ENCODE measurements at regions not wholly inside any gene's neighbourhood (a gene's known extent, or its start where the extent isn't known, plus 50 kb on each side); places are given as distances from the start of the nearest gene placed in this dataset.
"Not testable (repeated sequence)": the region's sequence is repeated elsewhere in the genome, so short reads cannot be mapped to it uniquely, and the experiment has no call there.

DNA sequence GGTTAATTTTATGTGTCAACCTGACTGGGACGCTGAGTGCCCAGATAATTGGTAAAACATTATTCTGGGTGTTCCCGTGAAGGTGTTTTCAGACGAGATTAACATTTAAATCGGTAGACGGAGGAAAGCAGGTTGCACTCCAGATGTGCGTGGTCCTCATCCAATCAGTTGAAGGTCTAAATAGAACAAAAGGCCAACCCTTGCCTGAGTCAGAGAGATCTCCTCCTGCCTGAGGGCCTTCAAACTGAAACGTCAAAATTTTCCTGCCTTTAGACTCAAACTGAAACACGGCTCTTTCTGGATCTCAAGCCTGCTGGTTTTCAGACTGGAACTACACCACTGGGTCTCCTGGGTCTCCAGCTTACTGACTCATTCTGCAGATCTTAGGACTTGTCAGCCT, 70.9 kb downstream of the NPIPA5 start:
- H3K27ac ChIP-seq (ENCODE audit: low read depth, low read length); H3K4me3 Mint-ChIP-seq; intact Hi-C loops (cut with micrococcal nuclease); H3K36me3 ChIP-seq (ENCODE audit: control insufficient read depth in 2 of 3, insufficient read depth in 3 of 3, low read length in 3 of 3); H3K27me3 ChIP-seq (ENCODE audit: control insufficient read depth in 2 of 2, insufficient read depth in 2 of 2, low read length in 2 of 2); POLR2A ChIA-PET; H3K9me3 ChIP-seq (ENCODE audit: control insufficient read depth in 2 of 3, low read length in 3 of 3); H3K4me3 ChIP-seq (ENCODE audit: low read length); DNase-seq; ATAC-seq; H3K36me3 Mint-ChIP-seq; CTCF ChIA-PET; H3K4me1 Mint-ChIP-seq; H3K27ac Mint-ChIP-seq; H3K4me1 ChIP-seq (ENCODE audit: control insufficient read depth in 2 of 2, insufficient read depth in 2 of 2, low read length in 2 of 2): not testable (repeated sequence)
- Mint-ChIP-seq H3K9me3 (peaks cover 0 to 16% (median 4%) of the 10 kb centered on the region in 11 donors), H3K27me3 (peaks cover 2 to 16% (median 8%) of the 10 kb centered on the region in 5 donors)

DNA sequence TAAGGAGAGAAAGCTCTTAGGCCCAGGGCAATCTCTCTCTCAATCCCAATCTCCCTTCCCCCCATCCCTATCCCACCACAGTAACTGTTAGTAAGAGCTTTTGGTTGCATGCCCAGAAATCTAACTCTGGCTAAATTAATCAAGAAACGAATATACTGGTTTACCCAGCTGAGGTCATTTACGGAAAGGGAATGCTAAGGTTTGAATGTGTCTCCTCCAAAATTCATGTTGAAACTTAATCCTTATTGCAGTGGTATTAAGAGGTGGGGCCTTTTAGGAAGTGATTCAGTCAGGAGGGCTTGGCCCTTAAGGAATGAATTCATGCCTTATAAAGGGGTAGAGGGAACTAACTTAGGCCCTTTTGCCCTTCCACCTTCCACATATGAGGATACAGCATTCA, 72.2 kb downstream of the NPIPA5 start:
- H3K4me3 ChIP-seq (ENCODE audit: low read length); H3K27me3 Mint-ChIP-seq; CTCF ChIA-PET; H3K9me3 ChIP-seq (ENCODE audit: control insufficient read depth in 2 of 3, low read length in 3 of 3); H3K4me1 Mint-ChIP-seq; DNase-seq; H3K4me1 ChIP-seq (ENCODE audit: control insufficient read depth in 2 of 2, insufficient read depth in 2 of 2, low read length in 2 of 2); H3K9me3 Mint-ChIP-seq; H3K36me3 Mint-ChIP-seq; H3K27ac ChIP-seq (ENCODE audit: low read depth, low read length); H3K27ac Mint-ChIP-seq; ATAC-seq; H3K36me3 ChIP-seq (ENCODE audit: control insufficient read depth in 2 of 3, insufficient read depth in 3 of 3, low read length in 3 of 3); H3K4me3 Mint-ChIP-seq; H3K27me3 ChIP-seq (ENCODE audit: control insufficient read depth in 2 of 2, insufficient read depth in 2 of 2, low read length in 2 of 2); POLR2A ChIA-PET; intact Hi-C loops (cut with micrococcal nuclease): not testable (repeated sequence)

DNA sequence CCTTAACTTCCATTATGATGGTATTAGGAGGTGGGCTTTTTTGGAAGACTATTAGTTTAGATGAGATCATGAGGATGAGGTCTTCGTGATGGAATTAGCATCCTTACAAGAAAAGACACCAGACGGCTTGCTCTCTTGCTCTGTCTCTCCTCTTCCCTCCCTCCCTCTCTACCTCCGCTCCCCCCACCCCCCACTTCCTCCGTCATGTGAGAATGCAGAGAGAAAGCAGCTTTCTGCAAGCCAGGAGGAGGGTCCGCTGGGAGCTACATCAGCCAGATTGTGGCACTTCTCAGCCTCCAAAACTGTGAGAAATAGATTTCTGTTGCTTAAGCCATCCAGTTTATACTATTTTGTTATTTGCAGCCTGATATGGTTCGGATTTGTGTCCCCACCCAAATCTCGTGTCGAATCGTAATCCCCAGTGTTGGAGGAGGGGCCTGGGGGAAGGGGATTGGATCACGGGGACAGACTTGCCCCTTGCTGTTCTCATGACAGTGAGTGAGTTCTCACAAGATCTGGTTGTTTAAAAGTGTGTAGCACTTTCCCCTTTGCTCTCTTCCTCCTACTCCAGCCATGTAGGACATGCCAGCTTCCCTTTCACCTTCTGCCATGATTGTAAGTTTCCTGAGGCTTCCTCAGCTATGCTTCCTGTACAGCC, 74.3 kb downstream of the NPIPA5 start:
- H3K4me1 Mint-ChIP-seq; H3K36me3 ChIP-seq (ENCODE audit: control insufficient read depth in 2 of 3, insufficient read depth in 3 of 3, low read length in 3 of 3); H3K9me3 ChIP-seq (ENCODE audit: control insufficient read depth in 2 of 3, low read length in 3 of 3); POLR2A ChIA-PET; H3K4me3 Mint-ChIP-seq; H3K27ac Mint-ChIP-seq; H3K36me3 Mint-ChIP-seq; H3K27ac ChIP-seq (ENCODE audit: low read depth, low read length); H3K4me3 ChIP-seq (ENCODE audit: low read length); CTCF ChIA-PET; H3K9me3 Mint-ChIP-seq; DNase-seq; intact Hi-C loops (cut with micrococcal nuclease); H3K27me3 ChIP-seq (ENCODE audit: control insufficient read depth in 2 of 2, insufficient read depth in 2 of 2, low read length in 2 of 2); ATAC-seq; H3K27me3 Mint-ChIP-seq; H3K4me1 ChIP-seq (ENCODE audit: control insufficient read depth in 2 of 2, insufficient read depth in 2 of 2, low read length in 2 of 2): not testable (repeated sequence)

DNA sequence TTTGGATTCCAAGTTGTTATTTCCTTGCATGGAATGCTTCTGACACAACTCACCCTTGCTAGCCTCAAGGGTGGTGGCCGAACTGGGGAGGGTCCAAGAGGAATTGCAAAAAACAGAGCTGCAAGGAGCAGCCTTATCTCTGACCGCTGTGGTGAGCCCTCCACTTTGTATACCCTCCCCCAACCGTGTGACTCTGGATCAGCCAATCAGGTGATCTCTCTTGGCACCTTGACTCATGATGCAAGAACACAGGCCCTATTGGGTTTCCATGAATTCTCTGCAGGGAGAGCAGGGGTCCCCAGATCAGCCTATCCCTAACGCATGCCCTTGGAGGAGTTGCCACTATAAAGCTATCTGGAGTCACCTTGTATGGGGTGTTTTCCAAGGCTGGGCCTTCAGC, 81.0 kb downstream of the NPIPA5 start:
- H3K4me1 ChIP-seq (ENCODE audit: control insufficient read depth in 2 of 2, insufficient read depth in 2 of 2, low read length in 2 of 2); H3K27me3 Mint-ChIP-seq; H3K27ac Mint-ChIP-seq; H3K4me3 ChIP-seq (ENCODE audit: low read length); H3K27me3 ChIP-seq (ENCODE audit: control insufficient read depth in 2 of 2, insufficient read depth in 2 of 2, low read length in 2 of 2); H3K36me3 ChIP-seq (ENCODE audit: control insufficient read depth in 2 of 3, insufficient read depth in 3 of 3, low read length in 3 of 3); H3K27ac ChIP-seq (ENCODE audit: low read depth, low read length); ATAC-seq; H3K9me3 ChIP-seq (ENCODE audit: control insufficient read depth in 2 of 3, low read length in 3 of 3); intact Hi-C loops (cut with micrococcal nuclease); CTCF ChIA-PET; H3K9me3 Mint-ChIP-seq; H3K36me3 Mint-ChIP-seq; H3K4me1 Mint-ChIP-seq; DNase-seq; H3K4me3 Mint-ChIP-seq; POLR2A ChIA-PET: not testable (repeated sequence)

DNA sequence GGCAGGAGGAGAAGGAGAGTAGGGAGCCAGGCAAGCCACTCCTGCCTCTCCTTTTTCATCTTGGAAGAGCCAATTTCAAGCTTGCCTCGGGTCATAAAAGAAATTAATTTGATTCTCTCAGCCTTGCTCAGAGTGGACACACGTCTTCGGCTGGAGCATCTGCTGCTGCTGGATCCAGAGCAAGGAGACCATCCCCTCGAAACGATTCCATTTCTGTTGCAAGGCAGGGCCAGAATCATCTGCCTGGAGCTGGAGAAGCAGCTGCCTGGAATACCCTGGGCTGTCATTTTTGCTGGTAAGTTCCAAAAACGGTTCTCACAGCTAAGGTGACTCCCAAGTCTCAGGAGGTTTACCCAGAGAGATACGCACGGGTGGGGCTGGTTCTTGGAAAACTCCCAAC, 103.3 kb downstream of the NPIPA5 start:
- H3K4me1 Mint-ChIP-seq; H3K4me3 Mint-ChIP-seq; H3K9me3 Mint-ChIP-seq; intact Hi-C loops (cut with micrococcal nuclease); CTCF ChIA-PET; H3K36me3 ChIP-seq (ENCODE audit: control insufficient read depth in 2 of 3, insufficient read depth in 3 of 3, low read length in 3 of 3); H3K27ac Mint-ChIP-seq; DNase-seq; H3K4me1 ChIP-seq (ENCODE audit: control insufficient read depth in 2 of 2, insufficient read depth in 2 of 2, low read length in 2 of 2); H3K9me3 ChIP-seq (ENCODE audit: control insufficient read depth in 2 of 3, low read length in 3 of 3); H3K27ac ChIP-seq (ENCODE audit: low read depth, low read length); H3K4me3 ChIP-seq (ENCODE audit: low read length); POLR2A ChIA-PET; H3K27me3 ChIP-seq (ENCODE audit: control insufficient read depth in 2 of 2, insufficient read depth in 2 of 2, low read length in 2 of 2); H3K36me3 Mint-ChIP-seq; H3K27me3 Mint-ChIP-seq; ATAC-seq: not testable (repeated sequence)

DNA sequence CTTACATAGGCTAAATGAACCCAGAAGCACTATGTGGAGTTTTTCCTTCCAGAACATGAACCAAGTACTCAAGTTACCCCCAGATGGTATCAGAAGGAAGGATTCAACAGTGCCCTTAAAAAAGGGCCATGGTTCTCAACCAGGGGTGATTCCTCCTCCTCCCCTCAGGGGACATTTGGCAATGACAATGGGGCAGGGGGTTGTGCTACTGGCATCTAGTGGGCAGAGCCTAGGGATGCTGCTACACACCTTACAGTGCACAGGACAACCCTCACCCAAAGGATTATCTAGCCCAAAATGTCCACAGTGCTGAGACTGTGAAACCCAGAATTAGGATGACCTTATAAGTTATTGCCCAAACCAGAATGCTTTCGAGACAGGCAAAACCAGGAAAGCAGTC, 104.1 kb downstream of the NPIPA5 start:
- H3K36me3 Mint-ChIP-seq; H3K4me3 Mint-ChIP-seq; POLR2A ChIA-PET; H3K4me1 Mint-ChIP-seq; DNase-seq; H3K36me3 ChIP-seq (ENCODE audit: control insufficient read depth in 2 of 3, insufficient read depth in 3 of 3, low read length in 3 of 3); H3K9me3 Mint-ChIP-seq; H3K27me3 Mint-ChIP-seq; H3K9me3 ChIP-seq (ENCODE audit: control insufficient read depth in 2 of 3, low read length in 3 of 3); H3K27ac ChIP-seq (ENCODE audit: low read depth, low read length); ATAC-seq; H3K27me3 ChIP-seq (ENCODE audit: control insufficient read depth in 2 of 2, insufficient read depth in 2 of 2, low read length in 2 of 2); CTCF ChIA-PET; H3K4me1 ChIP-seq (ENCODE audit: control insufficient read depth in 2 of 2, insufficient read depth in 2 of 2, low read length in 2 of 2); intact Hi-C loops (cut with micrococcal nuclease); H3K4me3 ChIP-seq (ENCODE audit: low read length); H3K27ac Mint-ChIP-seq: not testable (repeated sequence)

DNA sequence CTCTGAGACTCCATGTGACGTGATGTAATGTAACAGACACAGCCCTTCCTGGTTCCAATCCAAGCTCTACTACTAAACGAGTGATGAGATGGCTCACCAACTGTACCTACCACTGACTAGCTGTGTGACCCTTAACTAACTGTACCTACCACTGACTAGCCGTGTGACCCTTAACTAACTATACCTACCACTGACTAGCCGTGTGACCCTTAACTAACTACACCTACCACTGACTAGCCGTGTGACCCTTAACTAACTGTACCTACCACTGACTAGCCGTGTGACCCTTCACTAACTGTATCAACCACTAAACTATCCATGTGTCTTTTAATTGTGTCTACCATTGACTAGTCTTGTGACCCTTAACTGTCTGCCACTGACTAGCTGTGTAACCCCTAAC, 111.2 kb downstream of the NPIPA5 start:
- H3K9me3 Mint-ChIP-seq; CTCF ChIA-PET; H3K4me1 Mint-ChIP-seq; POLR2A ChIA-PET; H3K36me3 Mint-ChIP-seq; H3K27ac ChIP-seq (ENCODE audit: low read depth, low read length); H3K27ac Mint-ChIP-seq; H3K27me3 ChIP-seq (ENCODE audit: control insufficient read depth in 2 of 2, insufficient read depth in 2 of 2, low read length in 2 of 2); H3K4me3 ChIP-seq (ENCODE audit: low read length); intact Hi-C loops (cut with micrococcal nuclease); H3K9me3 ChIP-seq (ENCODE audit: control insufficient read depth in 2 of 3, low read length in 3 of 3); H3K4me3 Mint-ChIP-seq; ATAC-seq; H3K4me1 ChIP-seq (ENCODE audit: control insufficient read depth in 2 of 2, insufficient read depth in 2 of 2, low read length in 2 of 2); H3K36me3 ChIP-seq (ENCODE audit: control insufficient read depth in 2 of 3, insufficient read depth in 3 of 3, low read length in 3 of 3); H3K27me3 Mint-ChIP-seq; DNase-seq: not testable (repeated sequence)

Data from naive thymus-derived CD4-positive, alpha-beta T cell (primary cell).